ENCODE measurements at regions not wholly inside any gene's neighbourhood (a gene's known extent, or its start where the extent isn't known, plus 50 kb on each side); places are given as distances from the start of the nearest gene placed in this dataset.

DNA sequence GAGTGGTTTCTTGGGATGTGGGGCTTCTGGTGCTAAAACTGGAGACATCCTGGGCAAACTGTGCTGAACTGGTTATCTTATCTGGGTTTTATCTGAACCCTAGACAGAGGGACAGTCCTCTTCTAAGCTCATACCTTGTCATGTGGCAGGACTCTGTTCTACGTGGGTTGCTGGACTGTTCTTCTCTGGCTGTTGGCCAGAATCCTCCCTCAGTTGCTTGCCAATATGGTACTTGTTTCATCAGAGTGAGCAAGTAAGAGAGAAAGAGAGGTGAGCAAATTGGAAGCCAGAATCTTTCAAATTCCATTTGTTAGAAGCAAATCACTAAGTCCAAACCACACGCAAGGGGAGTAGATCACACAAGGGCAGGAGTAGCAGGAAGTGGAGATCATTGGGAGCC, 291.5 kb upstream of the TBL1XR1 start:
- DNase-seq (ENCODE audit: low spot score), result no peak
- H3K4me1 Mint-ChIP-seq (ENCODE audit: low read depth), result peaks cover 17% of the 10 kb centered on the region
- no peak overlapping the region for H3K4me3 Mint-ChIP-seq (ENCODE audit: unreplicated experiment)
- peaks cover 14% of the 10 kb centered on the region for H3K36me3 Mint-ChIP-seq (ENCODE audit: low read depth)
- no peaks in the 10 kb centered on the region for H3K27me3 Mint-ChIP-seq (ENCODE audit: low read depth)
- peaks cover 14% of the 10 kb centered on the region for H3K9me3 Mint-ChIP-seq (ENCODE audit: low read depth)
- TF ChIP-seq, protein P1, sequence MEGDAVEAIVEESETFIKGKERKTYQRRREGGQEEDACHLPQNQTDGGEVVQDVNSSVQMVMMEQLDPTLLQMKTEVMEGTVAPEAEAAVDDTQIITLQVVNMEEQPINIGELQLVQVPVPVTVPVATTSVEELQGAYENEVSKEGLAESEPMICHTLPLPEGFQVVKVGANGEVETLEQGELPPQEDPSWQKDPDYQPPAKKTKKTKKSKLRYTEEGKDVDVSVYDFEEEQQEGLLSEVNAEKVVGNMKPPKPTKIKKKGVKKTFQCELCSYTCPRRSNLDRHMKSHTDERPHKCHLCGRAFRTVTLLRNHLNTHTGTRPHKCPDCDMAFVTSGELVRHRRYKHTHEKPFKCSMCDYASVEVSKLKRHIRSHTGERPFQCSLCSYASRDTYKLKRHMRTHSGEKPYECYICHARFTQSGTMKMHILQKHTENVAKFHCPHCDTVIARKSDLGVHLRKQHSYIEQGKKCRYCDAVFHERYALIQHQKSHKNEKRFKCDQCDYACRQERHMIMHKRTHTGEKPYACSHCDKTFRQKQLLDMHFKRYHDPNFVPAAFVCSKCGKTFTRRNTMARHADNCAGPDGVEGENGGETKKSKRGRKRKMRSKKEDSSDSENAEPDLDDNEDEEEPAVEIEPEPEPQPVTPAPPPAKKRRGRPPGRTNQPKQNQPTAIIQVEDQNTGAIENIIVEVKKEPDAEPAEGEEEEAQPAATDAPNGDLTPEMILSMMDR (IDR thresholded peaks at IDR 0.05), result no peak
- no peak overlapping the region for H3K27ac Mint-ChIP-seq (ENCODE audit: unreplicated experiment)

DNA sequence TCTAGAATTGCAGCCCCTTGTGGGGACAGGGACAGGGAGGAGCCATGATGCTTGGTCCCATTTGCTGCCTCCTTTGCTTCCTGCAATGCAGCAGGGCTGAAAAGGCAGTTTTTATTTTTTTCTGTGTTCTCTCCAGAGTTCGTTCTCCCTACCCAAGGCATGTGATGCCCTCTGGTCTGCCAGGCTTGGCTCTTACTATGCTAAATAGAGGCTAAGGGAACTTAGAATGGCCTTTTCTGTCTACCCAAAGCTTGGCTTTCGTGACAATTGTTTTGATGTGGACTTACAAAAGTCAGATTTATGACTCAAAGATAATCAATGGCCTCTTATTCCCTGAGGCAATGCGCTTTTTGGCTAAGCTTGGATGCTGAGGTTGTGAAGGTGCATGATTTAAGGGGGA, 293.3 kb upstream of the TBL1XR1 start:
- H3K4me1 Mint-ChIP-seq (ENCODE audit: low read depth), result peaks cover 16% of the 10 kb centered on the region
- no peak overlapping the region for H3K4me3 Mint-ChIP-seq (ENCODE audit: unreplicated experiment)
- DNase-seq (ENCODE audit: low spot score), result no peak
- H3K36me3 Mint-ChIP-seq (ENCODE audit: low read depth), result peaks cover 8% of the 10 kb centered on the region
- no peaks in the 10 kb centered on the region for H3K27me3 Mint-ChIP-seq (ENCODE audit: low read depth)
- peaks cover 9% of the 10 kb centered on the region for H3K9me3 Mint-ChIP-seq (ENCODE audit: low read depth)
- H3K27ac Mint-ChIP-seq (ENCODE audit: unreplicated experiment), result peak overlapping the region; percentile 9
- TF ChIP-seq, protein P1 (IDR thresholded peaks at IDR 0.05), result no peak

DNA sequence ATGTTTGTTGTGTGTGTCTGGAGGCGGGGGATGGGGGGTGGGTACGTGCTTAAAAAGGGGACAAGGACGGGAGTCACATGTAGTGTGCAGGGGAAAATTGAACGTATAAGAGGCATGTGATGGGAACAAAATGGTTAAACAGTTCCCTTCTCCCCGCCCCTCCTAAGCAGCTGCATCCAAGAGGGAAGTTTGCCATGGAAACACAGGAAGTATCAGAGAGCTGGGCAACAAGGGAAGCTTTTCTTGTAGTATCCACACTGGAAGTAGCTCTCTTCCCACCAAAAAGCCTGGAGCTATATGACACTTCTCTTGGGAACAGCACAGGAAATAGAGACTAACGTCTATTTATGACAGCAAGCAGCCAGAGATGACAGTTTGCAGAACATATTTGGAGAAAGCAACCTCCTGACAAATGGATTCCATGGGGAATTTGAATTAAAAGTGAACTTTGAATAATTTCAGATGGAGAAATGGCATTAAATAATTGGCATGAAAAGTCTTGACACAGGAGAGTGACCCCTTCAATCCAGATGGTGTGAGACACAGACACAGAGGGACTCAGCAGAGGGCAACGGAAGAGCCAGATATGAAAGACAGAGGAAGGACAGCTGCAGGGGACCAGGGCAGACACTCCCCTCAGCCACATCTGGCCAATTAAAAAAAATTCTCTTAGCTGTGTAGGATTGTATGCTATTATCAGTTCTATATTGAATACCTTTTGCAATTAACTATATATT, 294.2 kb upstream of the TBL1XR1 start:
- no peak for DNase-seq (ENCODE audit: low spot score)
- Mint-ChIP-seq H3K36me3 (ENCODE audit: low read depth) (peaks cover 2% of the 10 kb centered on the region), H3K27ac (ENCODE audit: unreplicated experiment) (peak overlapping the region; percentile 68), H3K9me3 (ENCODE audit: low read depth) (peaks cover 3% of the 10 kb centered on the region), H3K27me3 (ENCODE audit: low read depth) (no peaks in the 10 kb centered on the region), H3K4me1 (ENCODE audit: low read depth) (peaks cover 16% of the 10 kb centered on the region), H3K4me3 (ENCODE audit: unreplicated experiment) (peak overlapping the region; percentile 0)
- TF ChIP-seq, protein P1 (IDR thresholded peaks at IDR 0.05), result no peak

DNA sequence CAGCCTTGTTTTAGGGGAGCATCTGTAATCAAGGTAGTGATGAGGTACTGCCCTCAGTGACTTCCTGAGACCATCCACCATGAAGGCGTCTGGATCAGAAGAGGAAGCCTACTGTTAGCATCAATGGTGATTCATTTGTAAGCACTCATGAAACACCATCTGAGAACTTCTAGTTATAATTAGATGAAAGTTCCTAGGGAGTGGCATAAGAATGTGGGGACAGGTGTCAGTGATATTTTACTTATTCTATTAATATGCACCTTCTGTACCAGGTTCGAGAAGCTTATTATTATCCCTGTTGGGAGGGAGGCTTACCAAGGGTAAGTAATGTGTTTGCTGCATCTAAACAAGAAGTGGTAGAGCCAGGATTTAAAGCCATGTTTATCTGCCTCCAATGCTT, 295.8 kb upstream of the TBL1XR1 start:
- H3K9me3 Mint-ChIP-seq (ENCODE audit: low read depth), result peaks cover 3% of the 10 kb centered on the region
- H3K4me3 Mint-ChIP-seq (ENCODE audit: unreplicated experiment), result no peak overlapping the region
- H3K36me3 Mint-ChIP-seq (ENCODE audit: low read depth), result peaks cover 2% of the 10 kb centered on the region
- TF ChIP-seq, protein P1 (IDR thresholded peaks at IDR 0.05), result no peak
- no peak for DNase-seq (ENCODE audit: low spot score)
- no peaks in the 10 kb centered on the region for H3K27me3 Mint-ChIP-seq (ENCODE audit: low read depth)
- peaks cover 20% of the 10 kb centered on the region for H3K4me1 Mint-ChIP-seq (ENCODE audit: low read depth)
- no peak overlapping the region for H3K27ac Mint-ChIP-seq (ENCODE audit: unreplicated experiment)

DNA sequence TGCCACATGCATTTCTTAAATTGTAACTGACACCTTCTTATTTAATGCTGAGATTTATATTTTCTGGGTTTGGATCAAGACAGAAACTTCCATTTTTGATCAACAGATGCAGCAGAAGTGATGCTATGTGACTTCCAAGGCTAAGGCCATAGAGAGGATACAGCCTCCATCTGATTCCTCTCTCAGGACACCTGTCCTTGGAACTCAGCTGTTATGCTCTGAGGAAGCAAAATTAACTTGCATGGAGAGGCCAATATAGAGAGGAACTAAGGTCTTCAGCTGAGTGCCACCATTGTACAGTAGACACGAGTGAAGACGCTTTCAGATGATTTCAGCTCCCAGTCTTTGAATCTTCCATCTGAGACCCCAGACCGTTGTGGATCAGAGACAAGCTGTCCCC, 296.9 kb upstream of the TBL1XR1 start:
- Mint-ChIP-seq H3K27me3 (ENCODE audit: low read depth) (no peaks in the 10 kb centered on the region), H3K4me3 (ENCODE audit: unreplicated experiment) (no peak overlapping the region), H3K4me1 (ENCODE audit: low read depth) (peaks cover 25% of the 10 kb centered on the region), H3K27ac (ENCODE audit: unreplicated experiment) (no peak overlapping the region), H3K36me3 (ENCODE audit: low read depth) (no peaks in the 10 kb centered on the region), H3K9me3 (ENCODE audit: low read depth) (peaks cover 3% of the 10 kb centered on the region)
- no peak for DNase-seq (ENCODE audit: low spot score)
- TF ChIP-seq, protein P1 (IDR thresholded peaks at IDR 0.05), result no peak

Data from chondrocyte (in vitro differentiated cells).